ENCODE measurements at regions not wholly inside any gene's neighbourhood (a gene's known extent, or its start where the extent isn't known, plus 50 kb on each side); places are given as distances from the start of the nearest gene placed in this dataset.

- DNase-seq: no peak
These were observed 142.4 kb upstream of the ZNF236 start for GRCh38 chr18:76679945-76680344.

DNA sequence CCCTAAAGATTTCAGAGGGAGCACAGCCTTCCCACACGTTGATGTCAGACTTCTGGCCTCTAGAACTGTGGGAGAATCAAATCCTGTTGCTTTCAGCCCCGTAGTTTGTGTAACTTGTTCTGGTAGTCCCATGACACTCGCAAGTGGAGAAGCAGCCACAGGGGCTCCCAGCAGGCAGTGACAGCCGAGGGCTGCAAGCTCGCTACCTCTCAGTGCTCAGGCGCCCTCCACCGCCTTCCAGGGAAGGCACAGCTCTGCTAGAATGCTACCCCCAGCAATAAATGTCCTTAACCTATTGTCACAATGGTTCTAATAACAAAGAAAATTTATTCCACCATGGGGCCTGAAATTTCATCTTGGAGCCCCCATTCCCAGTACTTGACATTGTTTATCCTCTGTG lies 143.1 kb upstream of the ZNF236 start:
- DNase-seq: no peak

DNA sequence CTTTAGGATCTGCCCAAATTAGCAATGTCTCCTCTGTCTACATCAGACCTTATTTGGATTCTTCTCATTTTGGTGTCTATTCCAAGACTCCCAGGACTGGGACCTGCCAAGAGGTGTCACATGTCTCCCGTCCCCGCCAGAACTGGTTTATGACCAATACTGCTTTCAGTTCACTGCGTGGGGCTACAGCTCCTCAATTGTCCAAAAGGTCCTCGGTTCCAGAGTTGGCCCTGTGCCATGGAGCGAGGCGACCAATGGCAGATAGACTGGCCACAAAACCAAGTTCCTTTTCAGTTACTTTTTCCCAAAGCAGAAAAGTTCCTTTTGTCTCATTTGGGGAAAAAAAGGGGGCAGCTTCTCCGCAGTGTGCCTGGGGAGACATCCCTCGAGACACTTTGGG lies 144.1 kb upstream of the ZNF236 start:
- no peak for DNase-seq

- no peak for DNase-seq
These were observed 147.8 kb upstream of the ZNF236 start for GRCh38 chr18:76674596-76674995.

DNA sequence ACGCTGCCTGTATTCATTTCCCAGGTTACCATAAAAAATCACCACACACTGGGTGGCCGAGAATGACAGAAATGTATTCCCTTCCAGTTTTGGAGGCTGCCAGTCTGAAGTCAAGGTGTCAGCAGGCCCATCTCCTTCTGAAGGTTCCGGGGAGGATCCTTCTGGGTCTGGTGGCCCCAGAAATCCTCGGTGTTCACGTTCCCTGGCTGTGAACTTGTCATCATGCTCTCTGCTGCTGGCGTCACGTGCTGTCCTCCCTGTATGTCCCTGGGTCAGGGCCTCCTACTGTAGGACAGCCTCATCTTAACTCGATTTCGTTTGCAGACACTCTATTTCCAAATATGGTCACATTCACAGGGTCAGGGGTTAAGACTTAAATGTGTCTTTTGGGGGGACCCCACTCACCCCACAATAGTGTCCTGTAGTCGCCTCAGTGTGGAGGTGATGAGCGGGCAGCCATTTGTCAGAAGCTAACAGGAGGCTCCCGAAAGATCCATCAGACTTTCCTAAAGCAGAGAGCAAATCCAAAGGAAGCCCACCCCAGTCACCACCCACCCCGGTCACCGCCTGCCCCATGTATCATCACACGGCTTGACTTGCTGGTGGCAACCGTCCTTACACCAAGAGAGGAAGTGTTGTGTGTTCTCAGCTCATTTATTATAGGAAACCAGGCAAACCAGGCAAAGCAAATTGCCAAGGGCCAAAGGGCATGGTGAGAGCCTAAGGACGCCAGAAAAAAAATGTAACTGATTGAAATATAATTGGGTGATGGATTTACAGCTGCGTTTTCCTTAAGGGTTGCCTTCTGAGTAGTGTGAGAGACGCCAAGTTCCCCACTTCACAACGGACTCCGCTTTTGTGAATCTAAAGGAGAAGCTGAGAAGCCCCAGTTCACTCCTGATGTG lies 148.8 kb upstream of the ZNF236 start:
- no peak for DNase-seq

GRCh38 chr18:76672627-76673026 lies 149.7 kb upstream of the ZNF236 start:
- DNase-seq: no peak

- no peak for DNase-seq
These were observed 151.6 kb upstream of the ZNF236 start for GRCh38 chr18:76670564-76671288.

- DNase-seq: no peak
These were observed 153.8 kb upstream of the ZNF236 start for GRCh38 chr18:76668546-76668945.

DNA sequence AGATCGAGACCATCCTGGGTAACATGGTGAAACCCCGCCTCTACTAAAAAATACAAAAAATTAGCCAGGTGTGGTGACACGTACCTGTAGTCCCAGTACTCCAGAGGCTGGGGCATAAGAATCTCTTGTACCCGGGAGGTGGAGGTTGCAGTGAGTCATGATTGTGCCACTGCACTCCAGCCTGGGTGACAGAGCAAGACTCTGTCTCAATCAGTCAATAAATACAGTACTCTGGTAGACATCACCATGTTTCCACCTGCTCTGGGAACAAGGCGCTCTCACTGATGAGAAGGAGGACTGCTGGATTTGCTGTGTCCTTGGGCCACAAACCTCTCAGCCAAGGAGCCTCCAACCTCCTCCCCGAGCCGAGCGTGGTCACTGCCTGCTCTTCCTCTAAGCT lies 154.2 kb upstream of the ZNF236 start:
- DNase-seq: no peak

GRCh38 chr18:76667603-76668002 lies 154.8 kb upstream of the ZNF236 start:
- no peak for DNase-seq

DNA sequence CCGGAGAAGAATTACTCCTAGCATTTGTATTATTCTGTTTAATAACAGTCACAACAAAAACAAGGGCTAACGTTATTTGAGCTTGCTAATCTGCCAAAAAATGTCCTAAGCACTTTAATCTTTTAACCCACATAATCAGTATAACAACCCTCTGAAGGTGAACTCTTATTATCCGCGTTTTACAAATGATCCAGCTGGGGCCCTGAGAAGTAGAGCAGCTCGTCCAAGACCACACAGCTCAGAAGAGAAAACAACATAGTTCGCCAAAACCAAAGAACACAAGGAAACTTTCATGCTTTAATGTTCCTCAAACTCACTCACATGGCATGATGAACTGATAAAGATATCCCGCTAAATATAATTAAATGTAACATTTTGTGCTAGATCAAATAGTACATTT lies 159.7 kb upstream of the ZNF236 start:
- no peak for DNase-seq

DNA sequence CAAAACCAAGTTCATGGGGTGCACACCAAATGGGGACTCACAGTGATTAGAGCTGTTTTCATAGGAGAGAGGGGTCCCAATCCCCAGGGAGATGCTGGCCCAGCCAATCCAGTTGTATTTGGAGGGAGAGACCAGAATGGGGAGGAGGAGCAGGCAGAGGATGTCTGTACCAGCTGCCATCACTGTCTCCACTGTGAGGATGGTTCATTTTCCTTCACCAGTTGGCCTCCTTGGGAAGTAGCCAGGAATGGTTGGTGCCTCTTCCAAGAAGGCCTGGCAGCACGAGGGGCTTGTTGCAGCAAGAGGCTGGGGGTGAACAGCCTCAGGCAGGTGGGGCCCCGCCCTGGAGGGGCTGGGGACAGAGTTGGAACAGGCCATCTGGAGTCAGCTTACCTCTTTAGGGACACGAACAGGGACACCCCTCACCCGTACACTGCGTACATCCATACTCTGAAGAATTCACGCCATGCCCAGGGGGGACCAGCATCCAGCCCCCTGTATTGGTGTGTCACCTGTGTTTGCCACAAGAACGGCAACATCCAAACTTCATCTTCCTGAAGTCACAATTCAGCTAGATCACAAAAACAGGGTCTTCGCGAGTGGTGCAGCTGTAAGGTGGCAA lies 161.7 kb upstream of the ZNF236 start:
- DNase-seq: no peak

DNA sequence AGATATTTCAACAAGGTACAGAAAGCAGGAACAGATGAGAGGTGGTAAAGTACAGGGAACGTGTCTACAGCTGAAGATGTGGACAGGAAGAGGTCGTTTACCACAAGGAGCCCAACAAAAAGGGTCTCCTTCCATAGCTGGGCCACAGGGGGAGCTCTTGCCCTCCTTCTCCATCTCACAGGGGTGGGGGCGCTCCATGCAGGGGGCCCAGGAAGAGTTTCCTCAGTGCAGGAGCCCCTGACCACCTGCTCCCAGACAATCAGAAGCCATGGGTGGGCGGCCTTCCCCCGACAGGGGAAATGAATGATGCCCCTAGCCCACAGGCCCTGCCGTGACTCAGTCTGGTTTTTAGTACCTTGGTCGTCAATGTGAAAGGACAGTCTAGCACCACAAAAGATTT lies 163.6 kb upstream of the ZNF516 start:
- DNase-seq: no peak

- DNase-seq: no peak
These were observed 162.9 kb upstream of the ZNF516 start for GRCh38 chr18:76657911-76658470.

- no peak for DNase-seq
These were observed 162.1 kb upstream of the ZNF516 start for GRCh38 chr18:76656925-76657827.

- no peak for DNase-seq
These were observed 159.5 kb upstream of the ZNF516 start for GRCh38 chr18:76654577-76654976.

DNA sequence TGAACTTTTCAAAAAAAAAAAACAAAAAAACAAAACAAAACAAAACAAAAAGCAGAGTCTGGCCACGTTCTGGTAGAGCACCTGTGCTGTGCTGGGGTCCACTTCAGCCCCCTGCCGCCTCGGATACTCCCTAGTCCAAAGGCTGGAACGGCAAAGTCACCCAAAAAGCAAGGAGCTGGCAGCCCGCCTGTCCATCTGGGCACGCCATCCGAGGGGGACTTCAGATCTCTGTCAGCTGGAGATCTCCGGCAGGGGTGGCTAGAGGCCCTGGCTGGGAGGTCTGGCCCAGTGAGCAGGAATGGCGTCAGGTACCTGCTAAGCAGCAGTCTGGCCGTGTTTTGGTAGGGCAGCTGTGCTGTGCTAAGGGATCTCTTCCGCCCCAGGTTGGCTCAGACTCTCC lies 152.3 kb upstream of the ZNF516 start:
- no peak for DNase-seq

- DNase-seq: no peak
These were observed 149.5 kb upstream of the ZNF516 start for GRCh38 chr18:76644580-76644979.

DNA sequence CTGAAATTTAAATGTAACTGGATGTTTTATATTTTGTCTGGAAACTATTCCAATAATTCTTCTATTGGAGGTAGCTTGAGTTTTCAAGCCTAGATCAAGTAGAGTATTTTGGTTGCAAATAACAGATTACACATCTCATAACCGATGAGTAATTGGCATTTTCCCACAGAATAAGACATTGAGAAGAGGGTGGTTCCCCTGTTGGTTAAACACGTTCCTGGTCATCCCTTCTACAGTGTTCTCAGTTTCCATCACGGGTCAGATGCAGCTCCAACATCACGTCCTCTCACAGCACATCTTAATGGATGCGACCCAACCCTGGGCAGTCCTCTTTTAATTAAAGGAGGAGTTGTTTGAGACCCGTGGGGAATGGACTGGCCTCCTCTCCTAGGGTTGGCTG lies 149.0 kb upstream of the ZNF516 start:
- DNase-seq: no peak

DNA sequence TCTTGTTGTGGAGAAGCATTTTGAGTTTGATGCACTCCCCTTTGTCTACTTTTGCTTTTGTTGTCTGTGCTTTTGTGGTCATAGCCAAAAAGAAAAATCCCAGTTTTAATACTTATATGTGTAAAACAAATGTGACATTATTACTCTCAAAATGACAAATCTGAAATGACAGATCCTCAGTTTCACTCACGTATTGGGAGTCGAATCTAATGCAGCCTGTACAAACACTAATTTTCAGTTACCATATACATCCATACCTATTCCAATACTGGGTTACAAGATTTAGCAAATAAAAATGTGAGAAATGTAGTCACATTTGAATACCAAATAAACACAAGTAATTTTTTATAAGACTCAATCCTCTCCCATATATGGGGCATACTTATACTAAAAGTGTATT lies 148.2 kb upstream of the ZNF516 start:
- DNase-seq: no peak

- DNase-seq: no peak
These were observed 145.4 kb upstream of the ZNF516 start for GRCh38 chr18:76640438-76640837.

DNA sequence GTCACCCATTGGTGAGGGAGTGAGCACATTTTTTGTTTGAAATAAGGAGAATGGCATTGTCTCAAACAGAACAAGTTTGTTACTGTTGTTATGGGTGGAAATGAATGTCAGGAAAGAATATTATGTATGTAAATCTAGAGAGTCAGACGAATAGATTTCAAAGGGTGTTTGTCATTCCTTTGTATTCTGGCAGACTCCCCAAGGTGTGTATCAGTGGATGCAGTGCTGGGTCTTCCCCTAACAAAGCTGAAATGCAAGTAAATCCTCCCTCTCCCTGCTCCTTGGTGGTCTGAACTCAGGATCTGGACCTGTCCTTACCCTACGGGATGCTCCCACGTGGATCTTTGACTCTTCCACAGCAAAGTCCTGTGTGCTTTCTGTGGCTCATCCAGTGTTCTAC lies 139.5 kb upstream of the ZNF516 start:
- no peak for DNase-seq

Measured in NCI-H1694 (cell line).